ENCODE measurements at regions not wholly inside any gene's neighbourhood (a gene's known extent, or its start where the extent isn't known, plus 50 kb on each side); places are given as distances from the start of the nearest gene placed in this dataset.
A peak's percentile ranks its signal among the peaks of the same experiment; 100 is the strongest.
"Not testable (repeated sequence)": the region's sequence is repeated elsewhere in the genome, so short reads cannot be mapped to it uniquely, and the experiment has no call there.

GRCh38 chr12:8282181-8282580 is 54.8 kb upstream of the FAM90A1 start:
- DNase-seq (ENCODE audit: low read depth) = not testable (repeated sequence)

GRCh38 chr12:8285681-8286080 is 58.3 kb upstream of the FAM90A1 start:
- DNase-seq (ENCODE audit: low read depth) = not testable (repeated sequence)

- not testable (repeated sequence) for DNase-seq (ENCODE audit: low read depth)
Measured at GRCh38 chr12:8291764-8292163, 64.3 kb upstream of the FAM90A1 start.

GRCh38 chr12:8294662-8295061 is 67.2 kb upstream of the FAM90A1 start:
- not testable (repeated sequence) for DNase-seq (ENCODE audit: low read depth)

- DNase-seq (ENCODE audit: low read depth) = not testable (repeated sequence)
Measured at GRCh38 chr12:8308611-8309010, 81.2 kb upstream of the FAM90A1 start.

GRCh38 chr12:8315997-8316396 is 88.6 kb upstream of the FAM90A1 start:
- not testable (repeated sequence) for DNase-seq (ENCODE audit: low read depth)

GRCh38 chr12:8317675-8318074 is 90.3 kb upstream of the FAM90A1 start:
- DNase-seq (ENCODE audit: low read depth) = not testable (repeated sequence)

GRCh38 chr12:8320251-8320730 is 92.9 kb upstream of the FAM90A1 start:
- DNase-seq (ENCODE audit: low read depth) = peak; percentile 25

- DNase-seq (ENCODE audit: low read depth) = not testable (repeated sequence)
Measured at GRCh38 chr12:8320791-8321370, 93.5 kb upstream of the FAM90A1 start.

- DNase-seq (ENCODE audit: low read depth) = not testable (repeated sequence)
Measured at GRCh38 chr12:8325145-8325839, 97.9 kb upstream of the FAM90A1 start.

GRCh38 chr12:8328835-8329234 is 101.4 kb upstream of the FAM90A1 start:
- not testable (repeated sequence) for DNase-seq (ENCODE audit: low read depth)

GRCh38 chr12:8332373-8332772 is 105.0 kb upstream of the FAM90A1 start:
- DNase-seq (ENCODE audit: low read depth) = not testable (repeated sequence)

GRCh38 chr12:8351073-8351472 is 104.7 kb upstream of the CLEC6A start:
- DNase-seq (ENCODE audit: low read depth) = not testable (repeated sequence)

- not testable (repeated sequence) for DNase-seq (ENCODE audit: low read depth)
Measured at GRCh38 chr12:8354741-8355140, 101.0 kb upstream of the CLEC6A start.

- not testable (repeated sequence) for DNase-seq (ENCODE audit: low read depth)
Measured at GRCh38 chr12:8355531-8355930, 100.2 kb upstream of the CLEC6A start.

GRCh38 chr12:8373744-8374143 is 82.0 kb upstream of the CLEC6A start:
- not testable (repeated sequence) for DNase-seq (ENCODE audit: low read depth)

GRCh38 chr12:8375122-8375521 is 80.6 kb upstream of the CLEC6A start:
- DNase-seq (ENCODE audit: low read depth) = not testable (repeated sequence)

GRCh38 chr12:8377756-8378155 is 78.0 kb upstream of the CLEC6A start:
- DNase-seq (ENCODE audit: low read depth) = not testable (repeated sequence)

GRCh38 chr12:8382556-8382955 is 73.2 kb upstream of the CLEC6A start:
- DNase-seq (ENCODE audit: low read depth) = not testable (repeated sequence)

GRCh38 chr12:8384686-8385085 is 71.1 kb upstream of the CLEC6A start:
- not testable (repeated sequence) for DNase-seq (ENCODE audit: low read depth)

- DNase-seq (ENCODE audit: low read depth) = not testable (repeated sequence)
Measured at GRCh38 chr12:8385431-8385830, 70.3 kb upstream of the CLEC6A start.

GRCh38 chr12:8386661-8387060 is 69.1 kb upstream of the CLEC6A start:
- not testable (repeated sequence) for DNase-seq (ENCODE audit: low read depth)

GRCh38 chr12:8389296-8389695 is 66.5 kb upstream of the CLEC6A start:
- DNase-seq (ENCODE audit: low read depth) = not testable (repeated sequence)

Data from T-helper 22 cell (primary cell).